ENCODE measurements at regions not wholly inside any gene's neighbourhood (a gene's known extent, or its start where the extent isn't known, plus 50 kb on each side); places are given as distances from the start of the nearest gene placed in this dataset.

GRCh38 chr18:55069497-55069896, 110.2 kb upstream of the CCDC68 start:
- Histone ChIP-seq H2AFZ (ENCODE audit: low read depth, low read length) (no peak overlapping the region), H3K79me2 (replicated peaks; ENCODE audit: insufficient read depth, low read length) (no peaks in the 10 kb centered on the region), H3K4me2 (ENCODE audit: low read length) (no peak overlapping the region), H3K27me3 (ENCODE audit: insufficient read depth, low read depth, low read length) (no peaks in the 10 kb centered on the region), H3K36me3 (ENCODE audit: insufficient read depth, low read length) (no peaks in the 10 kb centered on the region), H3K4me3 (ENCODE audit: low read length) (no peak overlapping the region), H3K27ac (ENCODE audit: low read length) (no peak overlapping the region), H3K9me3 (ENCODE audit: low read length) (no peaks in the 10 kb centered on the region), H3K9ac (ENCODE audit: low read length) (no peak overlapping the region), H3K9me2 (ENCODE audit: insufficient read depth, low read length) (no peaks in the 10 kb centered on the region), H4K20me1 (ENCODE audit: insufficient read depth) (no peaks in the 10 kb centered on the region), H3F3A (ENCODE audit: insufficient read depth, low read length, poor library complexity, severe bottlenecking) (no peaks in the 10 kb centered on the region)
- TF ChIP-seq SMC3 (conservative IDR thresholded peaks at IDR 0.05; ENCODE audit: poor library complexity) (no peak), EP300 (conservative IDR thresholded peaks at IDR 0.05; ENCODE audit: poor library complexity, severe bottlenecking) (no peak), POLR2AphosphoS5 (IDR thresholded peaks at IDR 0.05) (no peak), TAF1 (IDR thresholded peaks at IDR 0.05; ENCODE audit: low read depth) (no peak), RAD21 (conservative IDR thresholded peaks at IDR 0.05) (no peak), CTCF (IDR thresholded peaks at IDR 0.05; ENCODE audit: poor library complexity, severe bottlenecking) (no peak), EZH2 (IDR thresholded peaks at IDR 0.05; ENCODE audit: borderline replicate concordance, insufficient read depth, low read length, poor library complexity, severe bottlenecking) (no peak), REST (IDR thresholded peaks at IDR 0.05; ENCODE audit: borderline replicate concordance) (no peak), MXI1 (conservative IDR thresholded peaks at IDR 0.05; ENCODE audit: poor library complexity, severe bottlenecking) (no peak)

- Histone ChIP-seq H3K27ac (ENCODE audit: low read length) (no peak overlapping the region), H3K4me2 (ENCODE audit: low read length) (no peak overlapping the region), H2AFZ (ENCODE audit: low read depth, low read length) (no peak overlapping the region), H3K9me3 (ENCODE audit: low read length) (no peaks in the 10 kb centered on the region), H3K9ac (ENCODE audit: low read length) (no peak overlapping the region), H3F3A (ENCODE audit: insufficient read depth, low read length, poor library complexity, severe bottlenecking) (no peaks in the 10 kb centered on the region), H3K36me3 (ENCODE audit: insufficient read depth, low read length) (no peaks in the 10 kb centered on the region), H3K27me3 (ENCODE audit: insufficient read depth, low read depth, low read length) (no peaks in the 10 kb centered on the region), H3K4me3 (ENCODE audit: low read length) (no peak overlapping the region), H3K9me2 (ENCODE audit: insufficient read depth, low read length) (no peaks in the 10 kb centered on the region), H4K20me1 (ENCODE audit: insufficient read depth) (no peaks in the 10 kb centered on the region), H3K79me2 (replicated peaks; ENCODE audit: insufficient read depth, low read length) (no peaks in the 10 kb centered on the region)
- TF ChIP-seq RAD21 (conservative IDR thresholded peaks at IDR 0.05) (no peak), TAF1 (IDR thresholded peaks at IDR 0.05; ENCODE audit: low read depth) (no peak), EZH2 (IDR thresholded peaks at IDR 0.05; ENCODE audit: borderline replicate concordance, insufficient read depth, low read length, poor library complexity, severe bottlenecking) (no peak), MXI1 (conservative IDR thresholded peaks at IDR 0.05; ENCODE audit: poor library complexity, severe bottlenecking) (no peak), REST (IDR thresholded peaks at IDR 0.05; ENCODE audit: borderline replicate concordance) (no peak), POLR2AphosphoS5 (IDR thresholded peaks at IDR 0.05) (no peak), CTCF (IDR thresholded peaks at IDR 0.05; ENCODE audit: poor library complexity, severe bottlenecking) (no peak), SMC3 (conservative IDR thresholded peaks at IDR 0.05; ENCODE audit: poor library complexity) (no peak), EP300 (conservative IDR thresholded peaks at IDR 0.05; ENCODE audit: poor library complexity, severe bottlenecking) (no peak)
Observed at GRCh38 chr18:55064760-55065159, 105.5 kb upstream of the CCDC68 start.
